NCI-H2107 (cell line): ENCODE measurements at regions not wholly inside any gene's neighbourhood (a gene's known extent, or its start where the extent isn't known, plus 50 kb on each side); places are given as distances from the start of the nearest gene placed in this dataset.

Experiments
- DNase-seq: peaks from one replicate; lab custom pipeline; 2025; lab: John Stamatoyannopoulos, UW

GRCh38 chr5:107263387-107264018, 407.2 kb downstream of the EFNA5 start:
- no peak for DNase-seq

- DNase-seq: no peak
These were observed 412.7 kb downstream of the EFNA5 start for GRCh38 chr5:107257885-107258520.

- no peak for DNase-seq
These were observed 415.9 kb downstream of the EFNA5 start for GRCh38 chr5:107254902-107255234.

GRCh38 chr5:107254214-107254901, 416.4 kb downstream of the EFNA5 start:
- no peak for DNase-seq

- DNase-seq: no peak
These were observed 417.5 kb downstream of the EFNA5 start for GRCh38 chr5:107253246-107253645.

- no peak for DNase-seq
These were observed 419.6 kb downstream of the EFNA5 start for GRCh38 chr5:107251151-107251550.

- no peak for DNase-seq
These were observed 422.6 kb downstream of the EFNA5 start for GRCh38 chr5:107248066-107248695.

GRCh38 chr5:107247427-107247826, 423.3 kb downstream of the EFNA5 start:
- no peak for DNase-seq

- DNase-seq: no peak
These were observed 427.5 kb downstream of the EFNA5 start for GRCh38 chr5:107243220-107243579.

GRCh38 chr5:107242411-107243219, 428.1 kb downstream of the EFNA5 start:
- DNase-seq: no peak

- DNase-seq: no peak
These were observed 428.9 kb downstream of the EFNA5 start for GRCh38 chr5:107241841-107242240.

- no peak for DNase-seq
These were observed 435.6 kb downstream of the EFNA5 start for GRCh38 chr5:107235167-107235566.

GRCh38 chr5:107232788-107233187, 437.9 kb downstream of the EFNA5 start:
- DNase-seq: no peak

GRCh38 chr5:107232293-107232692, 438.4 kb downstream of the EFNA5 start:
- no peak for DNase-seq

- DNase-seq: no peak
These were observed 439.5 kb downstream of the EFNA5 start for GRCh38 chr5:107231191-107231590.

- no peak for DNase-seq
These were observed 440.4 kb downstream of the EFNA5 start for GRCh38 chr5:107230367-107230766.

- no peak for DNase-seq
These were observed 442.5 kb downstream of the EFNA5 start for GRCh38 chr5:107228226-107228625.

GRCh38 chr5:107224272-107224671, 446.5 kb downstream of the EFNA5 start:
- DNase-seq: no peak

- DNase-seq: no peak
These were observed 447.7 kb downstream of the EFNA5 start for GRCh38 chr5:107223066-107223465.

- DNase-seq: no peak
These were observed 450.7 kb downstream of the EFNA5 start for GRCh38 chr5:107219993-107220392.

- DNase-seq: no peak
These were observed 452.1 kb downstream of the EFNA5 start for GRCh38 chr5:107218457-107219193.

GRCh38 chr5:107217721-107218130, 453.0 kb downstream of the EFNA5 start:
- no peak for DNase-seq
